ENCODE measurements at regions not wholly inside any gene's neighbourhood (a gene's known extent, or its start where the extent isn't known, plus 50 kb on each side); places are given as distances from the start of the nearest gene placed in this dataset.

DNA sequence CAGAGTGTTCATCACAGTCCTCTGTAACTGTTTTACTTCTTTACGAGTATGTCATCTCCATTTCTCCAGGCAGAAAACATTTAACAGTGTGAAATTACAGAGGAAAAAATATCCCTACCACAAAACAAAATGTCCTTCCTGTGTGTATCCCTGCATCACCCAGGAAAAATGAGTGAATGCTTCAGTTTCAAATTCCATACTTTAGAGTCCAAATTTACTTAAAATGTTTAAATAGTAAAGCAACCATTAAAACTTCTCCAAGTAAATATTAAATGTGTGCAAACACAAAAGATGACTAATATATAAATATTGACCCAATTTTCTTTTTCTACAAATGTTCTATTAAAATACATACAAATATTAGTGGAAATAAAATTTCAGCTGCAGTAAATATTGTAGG is 1016.6 kb upstream of the PCDH20 start:
- DNase-seq (ENCODE audit: low read depth), result no peak
- no peak overlapping the region for H3K4me3 ChIP-seq (ENCODE audit: low read depth, low read length)
- in situ Hi-C loops (cut with HindIII; ENCODE audit: low sequenced_read_pairs), result no loop called here
- TF ChIP-seq, protein P1, sequence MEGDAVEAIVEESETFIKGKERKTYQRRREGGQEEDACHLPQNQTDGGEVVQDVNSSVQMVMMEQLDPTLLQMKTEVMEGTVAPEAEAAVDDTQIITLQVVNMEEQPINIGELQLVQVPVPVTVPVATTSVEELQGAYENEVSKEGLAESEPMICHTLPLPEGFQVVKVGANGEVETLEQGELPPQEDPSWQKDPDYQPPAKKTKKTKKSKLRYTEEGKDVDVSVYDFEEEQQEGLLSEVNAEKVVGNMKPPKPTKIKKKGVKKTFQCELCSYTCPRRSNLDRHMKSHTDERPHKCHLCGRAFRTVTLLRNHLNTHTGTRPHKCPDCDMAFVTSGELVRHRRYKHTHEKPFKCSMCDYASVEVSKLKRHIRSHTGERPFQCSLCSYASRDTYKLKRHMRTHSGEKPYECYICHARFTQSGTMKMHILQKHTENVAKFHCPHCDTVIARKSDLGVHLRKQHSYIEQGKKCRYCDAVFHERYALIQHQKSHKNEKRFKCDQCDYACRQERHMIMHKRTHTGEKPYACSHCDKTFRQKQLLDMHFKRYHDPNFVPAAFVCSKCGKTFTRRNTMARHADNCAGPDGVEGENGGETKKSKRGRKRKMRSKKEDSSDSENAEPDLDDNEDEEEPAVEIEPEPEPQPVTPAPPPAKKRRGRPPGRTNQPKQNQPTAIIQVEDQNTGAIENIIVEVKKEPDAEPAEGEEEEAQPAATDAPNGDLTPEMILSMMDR (IDR thresholded peaks at IDR 0.05; ENCODE audit: low read depth, low read length, missing control alignments), result no peak

DNA sequence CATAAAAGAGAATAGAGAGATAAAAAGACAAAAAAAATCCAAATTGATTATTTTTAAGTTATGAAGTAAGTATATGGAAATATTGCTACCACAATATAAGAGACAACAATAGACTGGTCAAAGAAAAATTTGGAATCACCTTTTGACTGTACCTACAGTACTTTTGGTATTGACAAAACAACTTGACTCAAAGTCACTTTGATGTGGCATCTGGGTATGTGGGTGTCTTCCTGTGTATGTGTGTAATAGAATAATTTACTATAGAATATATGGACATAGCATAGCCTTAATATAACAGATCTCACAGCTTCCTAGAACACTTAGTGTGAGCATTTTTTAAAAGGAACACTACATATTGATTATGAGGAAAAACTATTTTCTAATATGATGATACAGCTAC is 1016.2 kb upstream of the PCDH20 start:
- no peak overlapping the region for H3K4me3 ChIP-seq (ENCODE audit: low read depth, low read length)
- TF ChIP-seq, protein P1 (IDR thresholded peaks at IDR 0.05; ENCODE audit: low read depth, low read length, missing control alignments), result no peak
- DNase-seq (ENCODE audit: low read depth), result no peak
- in situ Hi-C loops (cut with HindIII; ENCODE audit: low sequenced_read_pairs), result no loop called here

DNA sequence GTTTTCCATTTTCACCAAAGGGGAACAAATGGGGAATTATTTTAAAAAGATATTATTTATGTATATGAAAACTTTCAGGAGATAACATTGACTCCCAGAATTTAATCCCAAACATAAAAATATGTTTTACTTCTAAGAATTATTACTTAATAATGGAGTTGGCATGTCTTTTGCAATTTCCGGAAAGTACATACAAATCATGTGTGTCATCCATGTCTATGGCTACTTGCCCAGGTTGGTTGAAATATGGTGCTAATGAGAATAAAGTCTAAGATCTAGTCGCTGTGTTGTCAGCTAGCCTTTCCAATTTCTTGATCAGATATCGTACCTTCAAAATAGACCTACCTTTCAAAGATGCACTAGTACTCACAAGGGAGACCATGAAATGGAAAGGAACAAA is 1003.2 kb upstream of the PCDH20 start:
- TF ChIP-seq, protein P1 (IDR thresholded peaks at IDR 0.05; ENCODE audit: low read depth, low read length, missing control alignments), result no peak
- DNase-seq (ENCODE audit: low read depth), result no peak
- in situ Hi-C loops (cut with HindIII; ENCODE audit: low sequenced_read_pairs), result no loop called here
- no peak overlapping the region for H3K4me3 ChIP-seq (ENCODE audit: low read depth, low read length)

DNA sequence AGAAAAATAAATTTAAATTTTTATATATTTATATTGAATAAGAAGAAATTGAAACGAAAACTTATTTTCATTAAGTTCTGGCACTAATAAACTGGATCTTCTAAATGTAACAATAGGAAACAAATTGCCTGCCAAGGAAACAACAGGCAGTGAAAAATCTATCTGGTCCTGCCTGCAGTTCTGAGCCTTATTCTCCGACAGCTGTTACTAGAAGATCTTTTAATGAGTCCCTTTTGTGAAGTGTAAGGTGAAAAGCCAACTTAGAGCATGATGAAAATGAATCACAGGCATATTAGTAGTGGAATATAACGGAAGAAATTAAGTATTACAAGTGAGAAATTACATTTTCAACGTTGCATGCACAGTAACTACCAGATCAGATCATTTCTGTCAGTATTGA is 1002.7 kb upstream of the PCDH20 start:
- in situ Hi-C loops (cut with HindIII; ENCODE audit: low sequenced_read_pairs), result no loop called here
- TF ChIP-seq, protein P1 (IDR thresholded peaks at IDR 0.05; ENCODE audit: low read depth, low read length, missing control alignments), result no peak
- DNase-seq (ENCODE audit: low read depth), result no peak
- H3K4me3 ChIP-seq (ENCODE audit: low read depth, low read length), result no peak overlapping the region

DNA sequence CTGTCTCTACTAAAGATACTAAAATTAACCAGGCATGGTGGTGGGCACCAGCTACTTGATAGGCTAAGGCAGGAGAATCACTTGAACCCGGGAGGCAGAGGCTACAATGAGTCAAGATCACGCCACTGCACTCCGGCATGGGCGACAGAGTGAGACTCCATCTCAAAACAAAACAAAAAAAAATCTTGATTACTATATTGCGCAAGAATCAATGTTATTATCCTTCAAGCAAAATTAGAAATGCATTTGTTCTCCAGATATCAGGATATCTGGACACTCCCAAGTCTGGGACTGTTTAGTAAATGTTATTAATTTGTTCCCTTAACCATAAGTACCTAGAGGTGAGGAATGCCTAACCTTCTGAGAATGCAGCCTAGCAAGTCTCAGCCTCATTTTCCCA is 992.2 kb upstream of the PCDH20 start:
- TF ChIP-seq, protein P1 (IDR thresholded peaks at IDR 0.05; ENCODE audit: low read depth, low read length, missing control alignments), result no peak
- no peak overlapping the region for H3K4me3 ChIP-seq (ENCODE audit: low read depth, low read length)
- in situ Hi-C loops (cut with HindIII; ENCODE audit: low sequenced_read_pairs), result no loop called here
- no peak for DNase-seq (ENCODE audit: low read depth)

DNA sequence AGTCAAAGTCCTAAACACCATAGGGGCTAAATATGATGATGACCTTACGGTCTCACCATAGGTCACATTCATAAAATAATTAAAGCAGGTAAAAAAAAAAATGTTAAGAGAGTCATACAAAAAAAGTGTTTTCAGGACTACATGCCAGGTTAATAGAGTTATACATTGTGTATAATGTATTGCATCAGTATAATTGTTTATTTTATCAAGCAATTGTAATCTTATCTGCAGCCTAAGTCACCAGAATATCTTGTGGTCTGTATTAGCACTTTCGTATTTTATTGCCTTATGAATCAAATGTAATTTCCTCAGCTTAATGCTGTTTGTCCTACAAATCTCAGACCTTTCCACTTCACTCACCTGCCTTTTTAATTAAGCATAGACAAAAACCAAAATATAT is 972.9 kb upstream of the PCDH20 start:
- in situ Hi-C loops (cut with HindIII; ENCODE audit: low sequenced_read_pairs), result no loop called here

More for the DNA sequence above, 972.9 kb upstream of the PCDH20 start:
- no peak for DNase-seq (ENCODE audit: low read depth)
- TF ChIP-seq, protein P1 (IDR thresholded peaks at IDR 0.05; ENCODE audit: low read depth, low read length, missing control alignments), result no peak
- H3K4me3 ChIP-seq (ENCODE audit: low read depth, low read length), result no peak overlapping the region
